Colonic mucosa (tissue), 4 donors: ENCODE measurements at regions not wholly inside any gene's neighbourhood (a gene's known extent, or its start where the extent isn't known, plus 50 kb on each side); places are given as distances from the start of the nearest gene placed in this dataset.

Experiments
- DNase-seq: peaks from one replicate; pipeline ENCODE4 v3.0.0-alpha.2; 2020
- H3K27ac ChIP-seq: fragments of 200-600 bp; one replicate; pipeline ENCODE4 v1.8.0; 2021
- H3K27me3 ChIP-seq: fragments of 200-600 bp; one replicate; pipeline ENCODE4 v1.8.0; 2021
- H3K36me3 ChIP-seq: fragments of 200-600 bp; one replicate; pipeline ENCODE4 v1.8.0; 2021
- H3K4me1 ChIP-seq: fragments of 200-600 bp; one replicate; pipeline ENCODE4 v1.8.0; 2021; ENCODE audit warnings: mild to moderate bottlenecking
- H3K4me3 ChIP-seq: fragments of 200-600 bp; one replicate; pipeline ENCODE4 v1.8.0; 2021
- H3K9ac ChIP-seq, 2 donors: one replicate each; pipeline ENCODE4 v1.7.0; 2013; ENCODE audit warnings: control low read depth in 2 of 2, low read depth in 2 of 2, low read length in 2 of 2
- H3K9me3 ChIP-seq: fragments of 200-600 bp; one replicate; pipeline ENCODE4 v1.8.0; 2021
- CTCF ChIP-seq: fragments of 200-600 bp; IDR thresholded peaks from one replicate; pipeline ENCODE4 v1.8.0; 2022; ENCODE audit warnings: antibody characterized with exemption, mild to moderate bottlenecking
- intact Hi-C: fragments of 100-400 bp; cut with DNase I; formaldehyde crosslinking; loops from one replicate; pipeline ENCODE4 v1.14.1; 2022
- donor health status: healthy.
- donor health status: DM: no; HTN: no; CAD: no.
- donor health status: DM: no; HTN: no; CAD: no.

- H3K27ac ChIP-seq, result no peak overlapping the region
- no peak for TF ChIP-seq CTCF
Measured at GRCh38 chr6:15956205-15957106, 172.4 kb upstream of the MYLIP start.

GRCh38 chr6:15955484-15955883, 173.4 kb upstream of the MYLIP start:
- no peak for TF ChIP-seq CTCF
- Histone ChIP-seq H3K36me3 (no peaks in the 10 kb centered on the region), H3K27me3 (no peaks in the 10 kb centered on the region), H3K4me3 (no peak overlapping the region), H3K9me3 (no peaks in the 10 kb centered on the region), H3K4me1 (no peaks in the 10 kb centered on the region), H3K27ac (no peak overlapping the region), H3K9ac (no peak overlapping the region)
- intact Hi-C loops, result no loop called here
- DNase-seq, result no peak

More at GRCh38 chr6:15956205-15957106, 172.4 kb upstream of the MYLIP start:
- no peaks in the 10 kb centered on the region for H3K4me1 ChIP-seq
- no peak overlapping the region for H3K9ac ChIP-seq
- intact Hi-C loops, result no loop called here
- no peak overlapping the region for H3K4me3 ChIP-seq
- no peaks in the 10 kb centered on the region for H3K27me3 ChIP-seq
- H3K36me3 ChIP-seq, result no peaks in the 10 kb centered on the region
- no peaks in the 10 kb centered on the region for H3K9me3 ChIP-seq
- DNase-seq, result peak; percentile 87

- H3K27ac ChIP-seq, result no peak overlapping the region
- no peaks in the 10 kb centered on the region for H3K27me3 ChIP-seq
- no peaks in the 10 kb centered on the region for H3K4me1 ChIP-seq
- TF ChIP-seq CTCF, result no peak
- H3K9ac ChIP-seq, result no peak overlapping the region
- intact Hi-C loops, result no loop called here
- no peak overlapping the region for H3K4me3 ChIP-seq
- H3K9me3 ChIP-seq, result no peaks in the 10 kb centered on the region
- H3K36me3 ChIP-seq, result no peaks in the 10 kb centered on the region
- DNase-seq, result no peak
Measured at GRCh38 chr6:15953152-15953880, 175.6 kb upstream of the MYLIP start.

GRCh38 chr6:15952231-15953151, 176.4 kb upstream of the MYLIP start:
- H3K9me3 ChIP-seq, result no peaks in the 10 kb centered on the region
- no peaks in the 10 kb centered on the region for H3K4me1 ChIP-seq
- intact Hi-C loops, result no loop called here
- no peak for TF ChIP-seq CTCF
- H3K9ac ChIP-seq, result no peak overlapping the region
- no peak overlapping the region for H3K4me3 ChIP-seq
- H3K27ac ChIP-seq, result no peak overlapping the region
- no peaks in the 10 kb centered on the region for H3K36me3 ChIP-seq
- H3K27me3 ChIP-seq, result no peaks in the 10 kb centered on the region
- no peak for DNase-seq

- intact Hi-C loops, result no loop called here
- no peaks in the 10 kb centered on the region for H3K4me1 ChIP-seq
- TF ChIP-seq CTCF, result no peak
Measured at GRCh38 chr6:15950962-15951569, 177.8 kb upstream of the MYLIP start.

More at GRCh38 chr6:15950962-15951569, 177.8 kb upstream of the MYLIP start:
- no peak overlapping the region for H3K27ac ChIP-seq
- no peaks in the 10 kb centered on the region for H3K36me3 ChIP-seq
- H3K4me3 ChIP-seq, result no peak overlapping the region
- H3K9me3 ChIP-seq, result no peaks in the 10 kb centered on the region
- no peak for DNase-seq
- H3K9ac ChIP-seq, result no peak overlapping the region
- no peaks in the 10 kb centered on the region for H3K27me3 ChIP-seq
